K562 (cell line): ENCODE measurements at regions not wholly inside any gene's neighbourhood (a gene's known extent, or its start where the extent isn't known, plus 50 kb on each side); places are given as distances from the start of the nearest gene placed in this dataset.

Experiments
- ATAC-seq: fragments of 200-7000 bp; cut with Tn5 transposase; 3 replicates; pipeline ENCODE4 v1.9.1; 2020; ENCODE audit warnings: moderate library complexity
- BruUV-seq: library from RNA; stranded (reverse); fragments of 400-500 nt; replicated peaks from 2 replicates; lab custom pipeline; 2021; lab: Mats Ljungman, UMichigan
- CTCF ChIA-PET: fragments of 300-600 bp; formaldehyde crosslinking; extraction: SDS; loops from one replicate; lab custom pipeline; 2021; ENCODE audit warnings: low intra/inter-chr PET ratio; lab: Yijun Ruan, JAX
- POLR2A ChIA-PET: fragments of 300-600, 350-650 bp; sonication (Branson Sonifier 250); formaldehyde crosslinking; extraction: SDS; loops from one replicate; lab custom pipeline; 2021; ENCODE audit warnings: antibody characterized with exemption, inconsistent platforms; lab: Yijun Ruan, JAX
- DNase-seq, 4 experiments: peaks; one replicate each; pipeline versions ENCODE4 v3.0.0 to v3.0.0-alpha.2; 2011 to 2018; ENCODE audit warnings: low spot score in 3 of 4, mixed read lengths in 3 of 4; ENCODE audit errors: extremely low read depth in 1 of 4
- FAIRE-seq: peaks from 2 replicates; lab custom pipeline; 2011; peaks lifted over from hg19 to GRCh38; lab: Jason Lieb, UNC
- H2AFZ ChIP-seq: 2 replicates; pipeline ENCODE4 v1.6.0; 2011; ENCODE audit warnings: low read depth, low read length, control low read depth, inconsistent platforms
- H3K27ac ChIP-seq: fragments of 200-600 bp; 3 replicates; pipeline ENCODE4 v1.8.0; 2011; ENCODE audit warnings: low read depth, mild to moderate bottlenecking, control low read depth, inconsistent platforms, low read length, moderate library complexity, mixed read lengths; ENCODE audit errors: extremely low read depth
- H3K27me3 ChIP-seq, 2 experiments: fragments of 300-600 bp in 1 of 2; 2 replicates in 1 of 2; 3 replicates in 1 of 2; pipeline versions ENCODE4 v1.6.0 to v1.8.0; 2011; ENCODE audit warnings: inconsistent platforms in 2 of 2, low read length in 2 of 2, mild to moderate bottlenecking in 1 of 2, mixed read lengths in 1 of 2, moderate library complexity in 1 of 2; ENCODE audit not compliant: control insufficient read depth in 2 of 2, insufficient read depth in 2 of 2
- H3K36me3 ChIP-seq: fragments of 300-600 bp; 3 replicates; pipeline ENCODE4 v1.8.0; 2011; ENCODE audit warnings: mild to moderate bottlenecking, low read length, inconsistent platforms; ENCODE audit not compliant: control insufficient read depth, insufficient read depth
- H3K4me1 ChIP-seq, 2 experiments: fragments of 200-600 bp in 1 of 2; replicated peaks in 1 of 2; 2 replicates in 1 of 2; 3 replicates in 1 of 2; pipeline versions ENCODE4 v1.5.1 to v1.8.0; 2011; ENCODE audit warnings: inconsistent platforms in 2 of 2, low read length in 2 of 2, mild to moderate bottlenecking in 1 of 2, mixed read lengths in 1 of 2, moderate library complexity in 1 of 2; ENCODE audit not compliant: control insufficient read depth in 2 of 2, insufficient read depth in 2 of 2
- H3K4me2 ChIP-seq: 2 replicates; pipeline ENCODE4 v1.6.1; 2011; ENCODE audit warnings: low read length, control low read depth, inconsistent platforms, mixed read lengths; ENCODE audit not compliant: insufficient read depth
- H3K4me3 ChIP-seq: fragments of 200-600 bp; sonication (generic), shearing (Covaris generic); 2 replicates; pipeline ENCODE4 v1.5.1; 2016; ENCODE audit warnings: control low read depth, inconsistent platforms
- H3K79me2 ChIP-seq: fragments of 200-600 bp; 3 replicates; pipeline ENCODE4 v1.8.0; 2011; ENCODE audit warnings: low read length, inconsistent platforms; ENCODE audit not compliant: control insufficient read depth, insufficient read depth
- H3K9ac ChIP-seq, 2 experiments: 2 replicates each; pipeline versions ENCODE4 v1.6.0 to v1.6.1; 2011; ENCODE audit warnings: low read depth in 2 of 2, low read length in 2 of 2, control low read depth in 1 of 2, inconsistent platforms in 1 of 2, mild to moderate bottlenecking in 1 of 2, mixed read lengths in 1 of 2; ENCODE audit not compliant: insufficient read depth in 1 of 2
- H3K9me1 ChIP-seq: one replicate; pipeline ENCODE4 v1.6.0; 2011; ENCODE audit warnings: inconsistent platforms, mild to moderate bottlenecking, low read length, moderate library complexity; ENCODE audit not compliant: control insufficient read depth, insufficient read depth
- H3K9me3 ChIP-seq: replicated peaks from 2 replicates; pipeline ENCODE4 v1.5.1; 2011; ENCODE audit warnings: low read depth, low read length, inconsistent platforms; ENCODE audit not compliant: control insufficient read depth, insufficient read depth
- H4K20me1 ChIP-seq: replicated peaks from 2 replicates; pipeline ENCODE4 v1.6.1; 2011; ENCODE audit warnings: low read length, inconsistent platforms, mixed read lengths; ENCODE audit not compliant: control insufficient read depth, insufficient read depth
- E2F8 ChIP-seq: fragments of 450-650 bp; IDR thresholded peaks from 2 replicates; pipeline ENCODE4 v1.7.1; 2018; ENCODE audit warnings: mild to moderate bottlenecking, low read depth; ENCODE audit not compliant: partially characterized antibody
- ETS2 ChIP-seq: IDR thresholded peaks from 2 replicates; pipeline ENCODE4 v1.6.1; 2016; ENCODE audit warnings: borderline replicate concordance, missing genetic modification characterization, mild to moderate bottlenecking, moderate library complexity, missing compliant biosample characterization; ENCODE audit not compliant: poor library complexity, severe bottlenecking
- EWSR1 ChIP-seq: fragments of 450-650 bp; IDR thresholded peaks from 2 replicates; pipeline ENCODE4 v1.6.1; 2018; ENCODE audit warnings: borderline replicate concordance, mild to moderate bottlenecking, low read depth, moderate library complexity; ENCODE audit not compliant: partially characterized antibody
- FOXP4 ChIP-seq: sonication (generic); formaldehyde crosslinking; IDR thresholded peaks from 2 replicates; pipeline ENCODE4 v1.8.0; 2022; ENCODE audit warnings: mild to moderate bottlenecking, missing genetic modification reagents, borderline replicate concordance
- GTF2E2 ChIP-seq: fragments of 200-800 bp; sonication (Bioruptor generic); IDR thresholded peaks from 2 replicates; pipeline ENCODE4 v1.6.1; 2016; ENCODE audit warnings: missing genetic modification characterization, missing compliant biosample characterization
- POLR2AphosphoS2 ChIP-seq: IDR thresholded peaks from 2 replicates; pipeline ENCODE4 v1.6.1; 2012; ENCODE audit warnings: low read length, improper control_type of control experiment
- SREBF2 ChIP-seq: sonication (generic); formaldehyde crosslinking; IDR thresholded peaks from 2 replicates; pipeline ENCODE4 v1.4.0; 2020; ENCODE audit warnings: mild to moderate bottlenecking, missing genetic modification reagents
- ZKSCAN1 ChIP-seq: fragments of 150-350 bp; IDR thresholded peaks from 2 replicates; pipeline ENCODE4 v1.6.1; 2016; ENCODE audit warnings: low read depth, low read length
- ZNF12 ChIP-seq: sonication (generic); formaldehyde crosslinking; IDR thresholded peaks from 2 replicates; pipeline ENCODE4 v1.4.0; 2020; ENCODE audit warnings: mild to moderate bottlenecking, missing genetic modification reagents
- ZNF239 ChIP-seq: fragments of 250-450 bp; sonication (Bioruptor Pico); IDR thresholded peaks from 2 replicates; pipeline ENCODE4 v1.4.0; 2020; ENCODE audit warnings: mild to moderate bottlenecking
- ZNF24 ChIP-seq: fragments of 450-650 bp; IDR thresholded peaks from 2 replicates; pipeline ENCODE4 v1.6.1; 2016
- WGBS: fragments of 100-300 bp; shearing (Covaris generic); methylation state at CpG from one replicate; pipeline ENCODE4 v1.1.6; 2016; ENCODE audit warnings: low coverage, mixed read lengths; ENCODE audit not compliant: insufficient coverage; ENCODE audit errors: missing lambda C conversion rate; 5-methylcytosine and 5-hydroxymethylcytosine counted together
- in situ Hi-C: fragments of 300-500 bp; cut with MboI; formaldehyde crosslinking; loops from 4 replicates; pipeline ENCODE4 v1.15.0; 2018; ENCODE audit warnings: inconsistent platforms, mixed read lengths
- intact Hi-C: fragments of 100-400 bp; cut with micrococcal nuclease; formaldehyde crosslinking; loops from 2 replicates; pipeline ENCODE4 v1.14.2; 2022
- TF ChIP-seq, protein P1 (sequence below), 2 experiments: IDR thresholded peaks; 2 replicates each; pipeline ENCODE4 v1.6.1; 2012; ENCODE audit warnings: improper control_type of control experiment in 2 of 2, low read depth in 2 of 2, low read length in 2 of 2, borderline replicate concordance in 1 of 2

DNA sequence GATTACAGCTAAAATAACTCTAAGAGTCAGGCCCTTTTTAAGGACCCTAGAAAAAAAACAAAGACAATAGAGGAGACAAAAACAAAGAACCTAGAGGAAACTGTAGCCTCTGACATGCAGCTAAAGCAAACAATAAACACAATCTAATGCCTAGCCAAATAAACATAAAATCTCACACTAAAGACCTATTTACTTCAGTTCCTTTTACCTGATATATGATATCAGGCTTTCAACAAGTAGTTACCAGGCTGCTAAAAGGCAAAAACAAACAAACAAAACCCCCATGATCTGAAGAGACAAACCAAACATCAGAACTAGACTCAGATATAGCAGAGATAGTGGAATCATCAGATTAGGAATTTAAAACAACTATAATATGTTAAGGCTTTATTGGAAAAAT lies 226.5 kb upstream of the POU5F2 start (continued):
- TF ChIP-seq E2F8 (no peak), ZKSCAN1 (no peak), FOXP4 (no peak), GTF2E2 (tag) (no peak)
- TF ChIP-seq, all 486 proteins: peak for 0

DNA sequence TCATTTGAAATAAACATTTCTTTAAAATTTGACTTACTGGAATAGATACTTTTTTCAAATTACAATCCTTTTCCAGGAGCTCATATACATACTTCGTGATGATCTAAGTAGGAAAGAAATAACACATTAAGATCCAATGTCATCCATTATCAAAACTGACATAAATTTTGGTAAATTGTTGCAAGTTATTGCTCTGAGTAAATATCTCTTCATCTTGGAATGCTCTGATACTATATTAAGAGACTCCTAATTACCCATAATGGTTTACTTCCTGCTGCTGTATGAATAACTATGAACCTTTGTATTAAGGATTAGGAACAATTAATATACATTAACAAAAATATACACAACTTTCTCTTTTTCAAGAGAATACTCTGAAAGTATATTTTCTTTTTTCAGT lies 223.0 kb upstream of the POU5F2 start:
- Histone ChIP-seq H3K4me3 (no peak overlapping the region), H3K9me3 (no peaks in the 10 kb centered on the region), H3K9ac (no peak overlapping the region), H3K79me2 (no peaks in the 10 kb centered on the region), H2AFZ (no peak overlapping the region), H3K4me2 (no peak overlapping the region), H4K20me1 (no peaks in the 10 kb centered on the region), H3K27me3 (no peaks in the 10 kb centered on the region), H3K27ac (no peak overlapping the region), H3K36me3 (no peaks in the 10 kb centered on the region), H3K4me1 (no peaks in the 10 kb centered on the region), H3K9me1 (no peaks in the 10 kb centered on the region)
- ATAC-seq, result no peak
- POLR2A ChIA-PET, result no interaction called here
- no peak for DNase-seq
- FAIRE-seq, result no peak
- BruUV-seq, result no TSS peak
- in situ Hi-C loops (no loop called here), intact Hi-C loops (no loop called here)
- 4% methylated on average over 1 of the region's 1 CpG for WGBS
- CTCF ChIA-PET, result no interaction called here
- no peak for TF ChIP-seq ZNF239
- no peak for TF ChIP-seq FOXP4
- TF ChIP-seq POLR2AphosphoS2, result no peak
- TF ChIP-seq, protein P1, sequence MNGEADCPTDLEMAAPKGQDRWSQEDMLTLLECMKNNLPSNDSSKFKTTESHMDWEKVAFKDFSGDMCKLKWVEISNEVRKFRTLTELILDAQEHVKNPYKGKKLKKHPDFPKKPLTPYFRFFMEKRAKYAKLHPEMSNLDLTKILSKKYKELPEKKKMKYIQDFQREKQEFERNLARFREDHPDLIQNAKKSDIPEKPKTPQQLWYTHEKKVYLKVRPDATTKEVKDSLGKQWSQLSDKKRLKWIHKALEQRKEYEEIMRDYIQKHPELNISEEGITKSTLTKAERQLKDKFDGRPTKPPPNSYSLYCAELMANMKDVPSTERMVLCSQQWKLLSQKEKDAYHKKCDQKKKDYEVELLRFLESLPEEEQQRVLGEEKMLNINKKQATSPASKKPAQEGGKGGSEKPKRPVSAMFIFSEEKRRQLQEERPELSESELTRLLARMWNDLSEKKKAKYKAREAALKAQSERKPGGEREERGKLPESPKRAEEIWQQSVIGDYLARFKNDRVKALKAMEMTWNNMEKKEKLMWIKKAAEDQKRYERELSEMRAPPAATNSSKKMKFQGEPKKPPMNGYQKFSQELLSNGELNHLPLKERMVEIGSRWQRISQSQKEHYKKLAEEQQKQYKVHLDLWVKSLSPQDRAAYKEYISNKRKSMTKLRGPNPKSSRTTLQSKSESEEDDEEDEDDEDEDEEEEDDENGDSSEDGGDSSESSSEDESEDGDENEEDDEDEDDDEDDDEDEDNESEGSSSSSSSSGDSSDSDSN (IDR thresholded peaks at IDR 0.05; ENCODE audit: borderline replicate concordance in 1 of 2, low read depth in 2 of 2, low read length in 2 of 2), result no peak
- no peak for TF ChIP-seq ETS2 (tag)
- no peak for TF ChIP-seq SREBF2 (CRISPR knock-in tag)
- TF ChIP-seq EWSR1, result no peak
- TF ChIP-seq ZNF24, result no peak
- no peak for TF ChIP-seq ZNF12 (CRISPR knock-in tag)
